ENCODE measurements at regions not wholly inside any gene's neighbourhood (a gene's known extent, or its start where the extent isn't known, plus 50 kb on each side); places are given as distances from the start of the nearest gene placed in this dataset.

DNA sequence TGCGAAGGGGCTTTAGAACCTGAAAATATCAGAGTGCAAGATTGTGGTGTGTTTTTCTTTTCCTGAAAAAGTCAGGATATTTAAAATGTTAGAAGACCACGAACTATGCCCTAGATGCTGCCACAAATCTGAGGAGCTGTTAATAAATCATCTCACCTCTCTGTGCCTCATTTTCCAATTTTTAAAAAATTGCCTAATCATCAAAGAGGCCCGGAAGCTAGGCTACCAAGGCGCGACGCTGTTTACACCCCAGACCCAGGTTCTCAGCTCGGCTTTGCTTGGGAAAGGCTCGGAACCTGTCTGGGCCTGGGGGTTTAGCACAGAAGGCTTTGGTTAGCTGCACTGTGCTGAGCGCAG lies 409.6 kb downstream of the BCOR start:
- peaks cover 22% of the 10 kb centered on the region for H3K27me3 Mint-ChIP-seq
- DNase-seq (ENCODE audit: low spot score, unreplicated experiment), result no peak
- H3K27ac Mint-ChIP-seq, result no peak overlapping the region
- H3K4me3 Mint-ChIP-seq (ENCODE audit: low read depth), result peak overlapping the region; percentile 19
- peaks cover 2% of the 10 kb centered on the region for H3K4me1 Mint-ChIP-seq (ENCODE audit: low read depth)
- no peak for TF ChIP-seq CTCF (IDR thresholded peaks at IDR 0.05; ENCODE audit: unreplicated experiment)
- no peaks in the 10 kb centered on the region for H3K9me3 Mint-ChIP-seq (ENCODE audit: low read depth)
- H3K36me3 Mint-ChIP-seq (ENCODE audit: insufficient read depth), result no peaks in the 10 kb centered on the region

DNA sequence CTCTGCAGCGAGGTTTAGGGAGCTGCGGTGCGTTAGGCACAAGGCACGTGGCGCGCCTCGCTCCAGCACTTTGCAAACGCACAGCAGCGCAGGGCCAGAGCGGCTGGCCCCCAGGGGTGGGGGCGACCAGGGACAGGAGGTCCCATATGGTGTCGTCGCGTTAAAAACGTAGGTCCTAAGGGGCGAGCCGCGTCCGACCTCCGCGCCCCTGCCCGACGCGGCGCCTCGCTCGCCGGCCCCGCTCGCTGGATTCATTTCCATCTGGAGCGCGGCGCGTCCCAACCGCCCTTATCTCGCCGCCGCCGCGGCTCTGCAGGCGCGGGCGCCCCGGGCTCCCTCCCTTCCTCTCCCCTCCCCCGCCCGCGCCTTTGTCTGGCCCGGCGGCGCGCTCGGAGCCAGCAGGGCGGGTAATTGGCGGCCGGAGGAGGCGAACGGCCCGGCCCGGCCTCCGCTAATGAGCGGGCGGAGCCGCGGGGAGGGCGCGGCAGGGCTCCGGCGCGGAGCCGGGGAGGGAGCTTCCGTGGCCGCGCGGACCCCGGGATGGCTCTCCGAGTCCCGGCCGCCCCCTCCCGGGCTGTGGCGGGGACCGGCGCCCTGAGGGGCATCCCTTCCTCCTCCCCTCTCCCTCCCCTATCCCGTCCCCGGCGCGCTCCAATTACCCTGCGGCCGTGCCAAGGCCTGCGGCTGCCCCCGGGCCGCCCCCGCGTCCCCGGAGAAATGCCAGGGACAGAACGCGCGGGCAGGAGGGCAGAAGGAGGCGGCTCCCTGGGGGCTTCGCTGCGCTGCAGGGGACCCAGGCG lies 409.0 kb downstream of the BCOR start:
- no peak for TF ChIP-seq CTCF (IDR thresholded peaks at IDR 0.05; ENCODE audit: unreplicated experiment)
- H3K36me3 Mint-ChIP-seq (ENCODE audit: insufficient read depth), result no peaks in the 10 kb centered on the region
- H3K4me1 Mint-ChIP-seq (ENCODE audit: low read depth), result peaks cover 2% of the 10 kb centered on the region
- peak; percentile 59 for DNase-seq (ENCODE audit: low spot score, unreplicated experiment)
- H3K27me3 Mint-ChIP-seq, result peaks cover 22% of the 10 kb centered on the region
- H3K4me3 Mint-ChIP-seq (ENCODE audit: low read depth), result peak overlapping the region; percentile 65
- no peaks in the 10 kb centered on the region for H3K9me3 Mint-ChIP-seq (ENCODE audit: low read depth)
- H3K27ac Mint-ChIP-seq, result no peak overlapping the region

DNA sequence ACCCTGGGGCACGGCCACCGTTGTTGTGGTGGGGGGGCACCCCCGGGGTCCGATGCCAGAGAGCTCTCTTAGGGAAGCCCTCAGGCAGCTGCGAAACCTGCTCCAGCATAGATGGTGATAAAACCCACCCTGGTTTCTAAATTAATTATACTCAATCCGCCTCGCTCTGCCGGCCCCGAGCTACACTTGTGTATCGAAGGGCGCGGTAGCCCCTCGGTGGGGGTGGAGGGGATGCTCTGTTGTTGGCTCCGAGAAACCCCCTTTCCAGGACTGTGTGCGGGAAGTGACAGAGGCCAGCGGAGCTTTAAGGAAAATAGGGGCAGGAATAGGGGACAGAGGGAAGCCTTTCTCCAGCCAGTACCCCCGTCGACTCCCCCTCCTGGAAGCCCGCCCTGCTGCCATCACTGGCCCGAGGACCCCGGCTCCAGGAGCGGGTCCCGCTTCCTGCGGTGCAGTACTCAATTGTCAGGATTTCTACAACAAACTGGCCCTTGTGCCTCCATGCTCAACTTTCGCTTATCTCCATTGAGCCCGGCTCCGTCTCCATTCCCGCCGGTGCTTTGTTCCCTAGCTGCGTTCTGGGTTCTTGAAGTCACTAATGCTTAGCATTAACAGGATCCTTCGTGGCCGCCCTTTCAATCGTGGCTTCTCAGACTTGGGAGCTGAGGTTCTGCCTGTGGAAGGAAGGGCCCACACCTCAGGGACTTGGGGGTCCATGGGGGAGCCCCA lies 408.2 kb downstream of the BCOR start:
- Mint-ChIP-seq H3K9me3 (ENCODE audit: low read depth) (no peaks in the 10 kb centered on the region), H3K27me3 (peaks cover 22% of the 10 kb centered on the region), H3K36me3 (ENCODE audit: insufficient read depth) (no peaks in the 10 kb centered on the region), H3K4me3 (ENCODE audit: low read depth) (peak overlapping the region; percentile 65), H3K4me1 (ENCODE audit: low read depth) (peaks cover 4% of the 10 kb centered on the region), H3K27ac (no peak overlapping the region)
- DNase-seq (ENCODE audit: low spot score, unreplicated experiment), result no peak
- no peak for TF ChIP-seq CTCF (IDR thresholded peaks at IDR 0.05; ENCODE audit: unreplicated experiment)

- TF ChIP-seq CTCF (IDR thresholded peaks at IDR 0.05; ENCODE audit: unreplicated experiment), result no peak
- peaks cover 13% of the 10 kb centered on the region for H3K27me3 Mint-ChIP-seq
- DNase-seq (ENCODE audit: low spot score, unreplicated experiment), result no peak
- H3K4me1 Mint-ChIP-seq (ENCODE audit: low read depth), result peaks cover 4% of the 10 kb centered on the region
- no peak overlapping the region for H3K4me3 Mint-ChIP-seq (ENCODE audit: low read depth)
- no peak overlapping the region for H3K27ac Mint-ChIP-seq
- peaks cover 4% of the 10 kb centered on the region for H3K9me3 Mint-ChIP-seq (ENCODE audit: low read depth)
- no peaks in the 10 kb centered on the region for H3K36me3 Mint-ChIP-seq (ENCODE audit: insufficient read depth)
Measured at GRCh38 chrX:39690541-39691415, 407.0 kb downstream of the BCOR start.

GRCh38 chrX:39691724-39692123 lies 406.0 kb downstream of the BCOR start:
- peaks cover 4% of the 10 kb centered on the region for H3K4me1 Mint-ChIP-seq (ENCODE audit: low read depth)
- peaks cover 7% of the 10 kb centered on the region for H3K27me3 Mint-ChIP-seq
- no peak for TF ChIP-seq CTCF (IDR thresholded peaks at IDR 0.05; ENCODE audit: unreplicated experiment)
- H3K27ac Mint-ChIP-seq, result no peak overlapping the region
- no peak overlapping the region for H3K4me3 Mint-ChIP-seq (ENCODE audit: low read depth)
- no peaks in the 10 kb centered on the region for H3K36me3 Mint-ChIP-seq (ENCODE audit: insufficient read depth)
- DNase-seq (ENCODE audit: low spot score, unreplicated experiment), result no peak
- H3K9me3 Mint-ChIP-seq (ENCODE audit: low read depth), result peaks cover 9% of the 10 kb centered on the region
